ENCODE measurements at regions not wholly inside any gene's neighbourhood (a gene's known extent, or its start where the extent isn't known, plus 50 kb on each side); places are given as distances from the start of the nearest gene placed in this dataset.

GRCh38 chr2:21812766-21813165 is 689.0 kb downstream of the TDRD15 start:
- DNase-seq (ENCODE audit: insufficient read length, low spot score): no peak
- FAIRE-seq: no peak
- TF ChIP-seq POLR2A (IDR thresholded peaks at IDR 0.05; ENCODE audit: low read depth, low read length) (no peak), TAF1 (IDR thresholded peaks at IDR 0.05; ENCODE audit: low read depth, low read length) (no peak), POU2F2 (IDR thresholded peaks at IDR 0.05; ENCODE audit: low read depth, low read length) (no peak), POLR2AphosphoS5 (IDR thresholded peaks at IDR 0.05; ENCODE audit: low read depth, low read length) (no peak), SPI1 (IDR thresholded peaks at IDR 0.05; ENCODE audit: low read depth, low read length) (no peak), PAX5 (IDR thresholded peaks at IDR 0.05; ENCODE audit: insufficient read depth, low read length, severe bottlenecking) (no peak)

- DNase-seq (ENCODE audit: insufficient read length, low spot score) (no peak), FAIRE-seq (no peak)
- TF ChIP-seq POLR2A (IDR thresholded peaks at IDR 0.05; ENCODE audit: low read depth, low read length) (no peak), SPI1 (IDR thresholded peaks at IDR 0.05; ENCODE audit: low read depth, low read length) (no peak), TAF1 (IDR thresholded peaks at IDR 0.05; ENCODE audit: low read depth, low read length) (no peak), POLR2AphosphoS5 (IDR thresholded peaks at IDR 0.05; ENCODE audit: low read depth, low read length) (no peak), PAX5 (IDR thresholded peaks at IDR 0.05; ENCODE audit: insufficient read depth, low read length, severe bottlenecking) (no peak), POU2F2 (IDR thresholded peaks at IDR 0.05; ENCODE audit: low read depth, low read length) (no peak)
Observed at GRCh38 chr2:21814588-21815149, 690.9 kb downstream of the TDRD15 start.

GRCh38 chr2:21818212-21818795 is 694.5 kb downstream of the TDRD15 start:
- no peak for DNase-seq (ENCODE audit: insufficient read length, low spot score)
- TF ChIP-seq POLR2A (IDR thresholded peaks at IDR 0.05; ENCODE audit: low read depth, low read length): no peak
- no peak for TF ChIP-seq POLR2AphosphoS5 (IDR thresholded peaks at IDR 0.05; ENCODE audit: low read depth, low read length)
- no peak for TF ChIP-seq POU2F2 (IDR thresholded peaks at IDR 0.05; ENCODE audit: low read depth, low read length)
- TF ChIP-seq SPI1 (IDR thresholded peaks at IDR 0.05; ENCODE audit: low read depth, low read length): no peak
- no peak for TF ChIP-seq TAF1 (IDR thresholded peaks at IDR 0.05; ENCODE audit: low read depth, low read length)
- no peak for TF ChIP-seq PAX5 (IDR thresholded peaks at IDR 0.05; ENCODE audit: insufficient read depth, low read length, severe bottlenecking)
- no peak for FAIRE-seq

- FAIRE-seq (no peak), DNase-seq (ENCODE audit: insufficient read length, low spot score) (no peak)
- TF ChIP-seq POLR2AphosphoS5 (IDR thresholded peaks at IDR 0.05; ENCODE audit: low read depth, low read length): no peak
- no peak for TF ChIP-seq POU2F2 (IDR thresholded peaks at IDR 0.05; ENCODE audit: low read depth, low read length)
- no peak for TF ChIP-seq TAF1 (IDR thresholded peaks at IDR 0.05; ENCODE audit: low read depth, low read length)
- no peak for TF ChIP-seq POLR2A (IDR thresholded peaks at IDR 0.05; ENCODE audit: low read depth, low read length)
- no peak for TF ChIP-seq PAX5 (IDR thresholded peaks at IDR 0.05; ENCODE audit: insufficient read depth, low read length, severe bottlenecking)
- TF ChIP-seq SPI1 (IDR thresholded peaks at IDR 0.05; ENCODE audit: low read depth, low read length): no peak
Observed at GRCh38 chr2:21819454-21819853, 695.7 kb downstream of the TDRD15 start.

GRCh38 chr2:21820271-21820670 is 696.5 kb downstream of the TDRD15 start:
- no peak for FAIRE-seq
- TF ChIP-seq PAX5 (IDR thresholded peaks at IDR 0.05; ENCODE audit: insufficient read depth, low read length, severe bottlenecking) (no peak), POLR2AphosphoS5 (IDR thresholded peaks at IDR 0.05; ENCODE audit: low read depth, low read length) (no peak), TAF1 (IDR thresholded peaks at IDR 0.05; ENCODE audit: low read depth, low read length) (no peak), SPI1 (IDR thresholded peaks at IDR 0.05; ENCODE audit: low read depth, low read length) (no peak), POLR2A (IDR thresholded peaks at IDR 0.05; ENCODE audit: low read depth, low read length) (no peak), POU2F2 (IDR thresholded peaks at IDR 0.05; ENCODE audit: low read depth, low read length) (no peak)

GRCh38 chr2:21821672-21822227 is 698.0 kb downstream of the TDRD15 start:
- TF ChIP-seq POU2F2 (IDR thresholded peaks at IDR 0.05; ENCODE audit: low read depth, low read length) (no peak), PAX5 (IDR thresholded peaks at IDR 0.05; ENCODE audit: insufficient read depth, low read length, severe bottlenecking) (no peak), SPI1 (IDR thresholded peaks at IDR 0.05; ENCODE audit: low read depth, low read length) (no peak), POLR2AphosphoS5 (IDR thresholded peaks at IDR 0.05; ENCODE audit: low read depth, low read length) (no peak), TAF1 (IDR thresholded peaks at IDR 0.05; ENCODE audit: low read depth, low read length) (no peak), POLR2A (IDR thresholded peaks at IDR 0.05; ENCODE audit: low read depth, low read length) (no peak)
- DNase-seq (ENCODE audit: insufficient read length, low spot score) (no peak), FAIRE-seq (no peak)

More at GRCh38 chr2:21820271-21820670, 696.5 kb downstream of the TDRD15 start:
- DNase-seq (ENCODE audit: insufficient read length, low spot score): no peak

GRCh38 chr2:21822505-21822904 is 698.7 kb downstream of the TDRD15 start:
- no peak for TF ChIP-seq POU2F2 (IDR thresholded peaks at IDR 0.05; ENCODE audit: low read depth, low read length)
- no peak for TF ChIP-seq POLR2AphosphoS5 (IDR thresholded peaks at IDR 0.05; ENCODE audit: low read depth, low read length)
- no peak for TF ChIP-seq PAX5 (IDR thresholded peaks at IDR 0.05; ENCODE audit: insufficient read depth, low read length, severe bottlenecking)
- no peak for TF ChIP-seq SPI1 (IDR thresholded peaks at IDR 0.05; ENCODE audit: low read depth, low read length)
- no peak for TF ChIP-seq TAF1 (IDR thresholded peaks at IDR 0.05; ENCODE audit: low read depth, low read length)
- no peak for TF ChIP-seq POLR2A (IDR thresholded peaks at IDR 0.05; ENCODE audit: low read depth, low read length)
- no peak for DNase-seq (ENCODE audit: insufficient read length, low spot score)
- no peak for FAIRE-seq

GRCh38 chr2:21833767-21834166 is 710.0 kb downstream of the TDRD15 start:
- no peak for TF ChIP-seq POLR2A (IDR thresholded peaks at IDR 0.05; ENCODE audit: low read depth, low read length)
- no peak for TF ChIP-seq POLR2AphosphoS5 (IDR thresholded peaks at IDR 0.05; ENCODE audit: low read depth, low read length)
- no peak for TF ChIP-seq TAF1 (IDR thresholded peaks at IDR 0.05; ENCODE audit: low read depth, low read length)
- no peak for TF ChIP-seq SPI1 (IDR thresholded peaks at IDR 0.05; ENCODE audit: low read depth, low read length)
- TF ChIP-seq PAX5 (IDR thresholded peaks at IDR 0.05; ENCODE audit: insufficient read depth, low read length, severe bottlenecking): no peak
- no peak for TF ChIP-seq POU2F2 (IDR thresholded peaks at IDR 0.05; ENCODE audit: low read depth, low read length)
- DNase-seq (ENCODE audit: insufficient read length, low spot score) (no peak), FAIRE-seq (no peak)

- TF ChIP-seq POU2F2 (IDR thresholded peaks at IDR 0.05; ENCODE audit: low read depth, low read length): no peak
- TF ChIP-seq SPI1 (IDR thresholded peaks at IDR 0.05; ENCODE audit: low read depth, low read length): no peak
- no peak for TF ChIP-seq POLR2A (IDR thresholded peaks at IDR 0.05; ENCODE audit: low read depth, low read length)
- no peak for TF ChIP-seq PAX5 (IDR thresholded peaks at IDR 0.05; ENCODE audit: insufficient read depth, low read length, severe bottlenecking)
- TF ChIP-seq POLR2AphosphoS5 (IDR thresholded peaks at IDR 0.05; ENCODE audit: low read depth, low read length): no peak
- no peak for TF ChIP-seq TAF1 (IDR thresholded peaks at IDR 0.05; ENCODE audit: low read depth, low read length)
- no peak for FAIRE-seq
- DNase-seq (ENCODE audit: insufficient read length, low spot score): no peak
Observed at GRCh38 chr2:21836261-21836660, 712.5 kb downstream of the TDRD15 start.
